UCSD-AML1 (cell line): ENCODE measurements at regions not wholly inside any gene's neighbourhood (a gene's known extent, or its start where the extent isn't known, plus 50 kb on each side); places are given as distances from the start of the nearest gene placed in this dataset.

Experiments
- DNase-seq: peaks from one replicate; lab custom pipeline; 2025; ENCODE audit not compliant: unreplicated experiment; lab: John Stamatoyannopoulos, UW

DNA sequence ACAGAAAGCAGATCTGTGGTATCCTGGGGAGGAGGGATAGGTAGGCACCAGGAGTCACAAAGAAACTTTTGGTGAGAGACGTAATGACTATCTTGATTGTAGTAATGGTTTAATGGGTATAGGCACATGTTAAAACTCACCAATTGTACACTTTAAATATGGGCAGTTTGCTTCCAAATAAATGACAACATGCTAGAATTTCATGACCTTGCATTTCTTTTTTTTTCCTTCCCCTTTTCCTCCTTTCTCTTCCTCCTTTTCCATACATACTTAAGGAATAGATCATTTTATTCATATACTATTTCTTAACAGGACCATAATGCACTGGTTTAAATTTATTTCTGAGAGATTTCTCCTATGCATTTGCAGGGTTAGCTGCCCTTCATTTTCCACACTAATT lies 341.8 kb downstream of the TMEM182 start:
- no peak for DNase-seq

DNA sequence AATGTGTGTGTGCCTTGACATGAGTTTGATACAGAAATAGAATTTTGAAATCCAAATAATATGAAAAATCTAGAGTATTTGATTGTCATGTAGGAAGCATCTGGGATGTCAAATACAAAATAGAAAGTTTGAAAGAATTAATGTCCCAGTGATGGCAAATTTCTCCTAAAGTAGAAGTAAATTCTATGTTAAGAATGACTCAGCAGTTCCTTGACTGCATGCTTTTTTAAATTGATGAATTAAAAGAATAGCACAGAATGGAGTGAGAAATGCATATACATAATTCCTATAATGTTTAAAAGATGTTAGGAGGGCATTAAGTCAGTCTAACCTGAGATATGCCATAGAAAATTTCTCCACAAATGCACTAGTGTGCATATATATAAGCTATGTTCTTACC lies 357.5 kb downstream of the TMEM182 start:
- no peak for DNase-seq

DNA sequence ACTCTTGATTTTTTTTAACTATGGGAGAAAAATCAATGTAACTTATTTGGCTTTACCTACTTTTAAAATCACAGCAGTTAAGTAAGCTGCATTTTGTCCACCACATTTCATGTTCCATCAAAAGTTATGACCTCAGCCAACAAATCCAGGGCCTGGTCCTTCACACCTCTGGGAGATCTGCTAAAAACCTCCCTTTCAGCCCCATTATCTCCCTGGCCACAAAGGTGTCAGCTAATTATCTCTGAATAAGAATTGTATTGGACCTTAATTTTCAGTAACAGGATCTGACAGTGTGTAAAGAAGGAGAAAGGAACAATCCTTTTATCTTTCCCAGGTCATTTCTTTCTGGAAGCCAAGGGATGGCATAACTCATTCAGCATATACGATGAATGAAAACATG lies 359.3 kb downstream of the TMEM182 start:
- no peak for DNase-seq

DNA sequence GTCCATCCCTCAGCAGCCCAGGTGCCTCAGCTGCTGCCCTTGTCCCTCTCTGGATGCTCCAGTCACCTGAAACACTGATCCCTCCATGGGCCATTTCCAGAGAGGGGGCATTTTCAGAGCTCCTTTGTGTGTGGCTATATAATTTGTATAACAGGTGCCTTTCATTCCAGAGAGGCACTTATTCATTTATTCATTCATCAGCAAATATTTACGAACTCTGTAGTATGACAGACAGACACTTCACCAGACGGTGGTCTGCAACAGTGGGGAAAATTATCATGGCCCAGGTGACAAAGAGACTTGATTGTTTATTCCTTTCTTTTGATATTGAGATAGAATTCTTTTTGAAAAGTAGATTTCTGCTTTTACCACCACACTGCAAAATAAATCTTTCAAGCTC lies 361.7 kb downstream of the TMEM182 start:
- DNase-seq: no peak

DNA sequence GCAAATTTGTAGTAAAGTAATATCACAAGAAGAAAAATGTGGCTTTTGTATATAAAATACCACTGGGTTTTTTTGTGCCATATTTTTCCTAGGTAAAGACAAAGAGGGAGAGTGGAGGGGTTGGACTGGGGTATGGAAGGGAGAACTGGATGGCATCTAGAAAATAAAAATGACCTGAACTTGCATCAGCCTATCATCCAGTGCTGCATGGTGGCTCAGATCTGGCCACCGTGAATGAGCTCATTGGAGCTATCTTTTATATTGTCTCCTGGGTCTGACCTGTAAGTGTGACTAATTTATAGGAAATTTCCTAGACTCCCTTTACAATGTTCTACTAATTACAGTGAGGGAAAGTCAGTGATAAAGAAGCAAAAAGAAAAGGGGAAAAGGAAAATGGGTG lies 369.0 kb downstream of the TMEM182 start:
- DNase-seq: no peak

DNA sequence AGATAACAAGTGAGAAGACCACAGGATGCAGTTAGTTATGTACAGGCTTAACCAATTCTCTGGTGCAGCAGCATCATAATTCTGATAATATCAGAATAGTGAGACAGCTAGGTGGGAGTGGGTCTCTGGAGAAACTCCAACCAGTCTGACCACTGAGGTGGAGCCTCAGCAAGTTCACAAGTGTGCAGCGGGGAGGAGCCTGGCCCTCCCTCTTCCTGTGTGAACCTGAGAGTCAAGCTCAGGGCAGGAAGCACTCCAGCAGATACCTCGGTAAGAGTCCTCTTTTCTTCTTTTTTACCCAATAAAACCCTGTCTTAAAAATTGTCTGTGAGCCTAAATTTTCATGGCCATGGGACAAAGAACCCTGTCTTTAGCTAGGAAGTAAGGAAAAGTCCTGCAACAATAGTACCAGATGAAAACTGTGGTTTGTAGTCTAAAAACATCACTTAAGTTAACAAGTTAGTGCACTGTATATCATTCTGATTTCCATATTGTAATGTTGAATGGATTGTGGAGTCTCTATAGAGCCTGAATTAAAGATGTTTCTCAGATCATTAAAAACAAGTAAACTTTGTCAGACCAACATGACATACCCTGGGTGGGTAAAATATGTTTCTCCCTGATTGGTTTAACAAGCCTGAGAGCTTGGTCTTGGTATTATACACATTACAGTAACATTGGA lies 370.8 kb downstream of the TMEM182 start:
- DNase-seq: peak; percentile 9

DNA sequence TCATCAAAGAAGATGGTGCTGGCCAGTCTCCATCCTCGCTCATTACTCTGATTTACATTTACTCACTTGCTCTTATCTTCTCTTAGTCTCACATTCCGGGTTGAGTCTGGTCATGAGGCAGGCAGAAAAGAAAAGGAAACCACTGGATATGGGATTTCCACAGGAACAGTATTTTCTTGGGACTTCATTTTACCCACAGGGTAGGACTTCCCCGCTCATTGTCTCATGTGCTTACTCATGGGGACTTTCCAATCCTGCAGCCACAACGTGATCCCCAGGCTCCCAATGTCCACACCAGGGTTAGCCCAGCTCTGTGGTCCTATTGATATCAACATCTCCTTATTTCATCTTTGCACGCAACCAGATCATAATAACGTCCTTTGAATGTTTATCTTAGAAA lies 373.8 kb downstream of the TMEM182 start:
- no peak for DNase-seq

DNA sequence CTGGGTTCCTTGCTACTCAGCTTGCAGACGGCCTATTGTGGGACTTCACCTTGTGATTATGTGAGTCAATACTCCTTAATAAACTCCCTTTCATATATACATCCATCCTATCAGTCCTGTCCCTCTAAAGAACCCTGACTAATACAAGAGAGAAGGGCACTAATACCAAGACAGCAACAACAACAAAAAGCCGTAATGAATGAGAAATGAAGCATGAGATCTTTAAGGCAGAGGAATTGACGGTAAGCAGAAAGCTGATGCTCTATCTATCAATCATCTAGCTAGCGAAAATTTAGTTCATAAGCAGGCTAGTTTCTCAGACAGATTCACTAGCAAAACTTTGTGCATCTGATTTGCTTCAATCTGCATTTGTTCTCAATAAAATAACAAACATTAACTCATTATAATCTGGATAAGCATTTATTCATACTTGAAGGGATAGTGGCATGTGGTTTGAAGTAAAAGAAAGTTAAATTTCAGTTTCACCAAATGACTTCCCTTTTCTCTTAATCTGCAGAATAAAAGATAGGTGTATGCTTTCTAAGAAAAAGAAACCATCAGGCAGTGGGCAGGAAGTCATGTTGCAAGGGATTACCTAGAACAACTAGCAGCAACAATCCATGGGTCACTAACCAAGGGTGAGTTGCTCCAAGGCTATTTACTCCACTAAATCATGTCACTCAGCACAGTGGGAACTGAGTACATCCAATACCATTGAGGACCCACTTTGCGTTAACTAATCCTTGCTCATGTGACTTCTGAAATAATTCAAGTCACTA lies 376.5 kb downstream of the TMEM182 start:
- DNase-seq: no peak

DNA sequence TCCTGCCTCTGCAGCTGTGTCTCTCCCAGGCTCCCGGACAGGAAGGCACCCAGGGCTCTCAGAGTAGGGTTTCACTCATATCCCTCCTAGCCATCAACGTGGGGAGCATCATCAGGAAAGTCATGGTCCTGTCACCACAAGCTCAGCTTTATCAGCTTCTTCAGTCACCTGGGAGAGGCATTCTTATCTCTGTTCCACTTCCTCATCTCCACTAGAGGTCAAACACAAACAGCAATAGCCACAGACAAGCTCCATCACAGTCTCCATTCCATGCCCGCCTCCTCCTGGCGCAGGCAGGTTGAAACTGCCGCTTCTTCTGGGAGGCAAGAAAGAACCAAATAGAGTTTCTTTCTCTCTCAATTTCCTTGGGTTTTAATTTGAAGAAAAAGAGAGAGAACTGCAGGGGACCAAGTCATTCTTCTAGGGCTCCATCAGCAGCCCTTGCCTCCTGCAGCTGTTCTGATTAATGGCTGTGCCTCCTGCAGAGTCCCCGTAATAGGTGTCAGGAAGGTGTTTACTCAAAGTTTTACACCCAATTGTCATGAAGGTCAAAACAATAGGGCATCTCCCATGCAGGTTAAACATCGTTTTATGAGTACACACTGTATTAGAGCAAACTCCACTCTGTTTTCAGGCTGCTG lies 377.9 kb downstream of the TMEM182 start:
- no peak for DNase-seq

DNA sequence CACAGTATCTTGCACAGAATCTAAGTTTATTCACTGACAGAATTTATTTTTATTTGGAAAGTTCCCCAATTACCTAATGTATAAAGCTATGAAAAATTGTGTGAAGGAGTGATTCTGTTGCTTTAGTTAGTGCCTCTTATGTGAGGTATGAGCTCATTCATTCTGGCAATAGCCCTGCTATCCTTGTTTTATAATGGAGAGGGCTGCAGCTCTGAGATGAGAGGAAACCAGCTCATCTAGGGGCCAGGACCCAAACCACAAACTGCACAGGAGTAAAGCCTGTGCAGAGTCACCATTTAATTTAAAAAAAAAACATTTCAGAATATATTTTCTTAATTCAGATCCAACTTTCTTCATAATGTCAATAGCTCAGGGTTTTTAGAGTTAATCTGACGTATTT lies 383.0 kb downstream of the TMEM182 start:
- DNase-seq: no peak

DNA sequence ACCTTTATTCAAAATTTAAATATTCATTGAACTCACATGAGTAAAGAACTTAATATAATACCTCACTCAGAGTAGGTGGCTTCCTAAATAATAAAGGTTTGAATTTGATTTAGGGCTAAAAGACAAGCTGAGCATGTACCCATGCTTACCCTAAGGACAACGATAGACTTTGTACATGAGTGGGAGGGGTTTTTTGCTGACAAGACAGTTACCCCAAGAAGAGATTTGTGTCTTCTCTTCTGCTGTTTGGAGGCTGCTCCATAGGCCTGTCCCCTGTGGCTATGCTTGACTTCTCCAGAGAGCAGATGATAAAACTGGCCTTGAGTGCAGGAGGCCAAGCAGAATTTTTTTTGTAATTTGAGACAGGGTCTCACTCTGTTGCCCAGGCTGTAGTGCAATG lies 383.9 kb downstream of the TMEM182 start:
- no peak for DNase-seq

DNA sequence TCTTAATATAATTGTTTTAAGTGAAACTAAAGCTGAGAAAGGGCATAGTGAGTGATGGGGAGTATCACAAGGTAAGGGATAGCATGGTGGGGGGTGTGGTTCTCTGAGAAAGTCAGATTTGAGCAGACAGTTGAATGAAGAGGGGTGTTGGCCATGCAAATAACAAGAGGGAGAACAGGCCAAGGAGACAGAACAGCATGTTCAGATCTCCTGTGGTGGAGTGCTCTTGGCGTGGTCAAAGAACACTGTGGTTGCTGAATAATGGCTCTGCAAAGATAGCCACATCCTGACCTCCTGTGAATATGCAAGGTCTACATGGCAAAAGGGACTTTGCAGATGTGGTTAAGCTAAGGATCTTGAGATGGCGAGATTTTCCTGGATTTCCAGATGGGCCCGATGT lies 389.2 kb downstream of the TMEM182 start:
- no peak for DNase-seq

DNA sequence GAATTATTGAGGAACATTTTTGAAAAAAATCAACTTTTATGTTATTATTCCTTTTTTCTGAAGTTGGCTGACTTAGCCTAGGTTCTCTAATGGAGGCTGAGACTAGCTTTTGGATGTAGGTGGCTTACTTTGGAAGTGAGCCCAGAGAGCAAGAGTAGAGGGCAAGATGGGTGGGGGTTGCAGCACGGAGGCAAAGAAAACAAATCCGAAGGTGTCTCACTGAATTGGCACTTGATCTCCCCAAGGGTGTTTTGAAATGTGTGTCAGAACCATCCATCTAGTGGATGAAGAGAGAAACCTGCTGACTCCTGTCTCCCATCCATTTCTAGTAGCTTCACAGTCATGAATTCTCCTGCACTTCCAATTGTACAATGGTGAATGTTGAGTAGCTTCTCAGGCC lies 390.7 kb downstream of the TMEM182 start:
- DNase-seq: no peak

DNA sequence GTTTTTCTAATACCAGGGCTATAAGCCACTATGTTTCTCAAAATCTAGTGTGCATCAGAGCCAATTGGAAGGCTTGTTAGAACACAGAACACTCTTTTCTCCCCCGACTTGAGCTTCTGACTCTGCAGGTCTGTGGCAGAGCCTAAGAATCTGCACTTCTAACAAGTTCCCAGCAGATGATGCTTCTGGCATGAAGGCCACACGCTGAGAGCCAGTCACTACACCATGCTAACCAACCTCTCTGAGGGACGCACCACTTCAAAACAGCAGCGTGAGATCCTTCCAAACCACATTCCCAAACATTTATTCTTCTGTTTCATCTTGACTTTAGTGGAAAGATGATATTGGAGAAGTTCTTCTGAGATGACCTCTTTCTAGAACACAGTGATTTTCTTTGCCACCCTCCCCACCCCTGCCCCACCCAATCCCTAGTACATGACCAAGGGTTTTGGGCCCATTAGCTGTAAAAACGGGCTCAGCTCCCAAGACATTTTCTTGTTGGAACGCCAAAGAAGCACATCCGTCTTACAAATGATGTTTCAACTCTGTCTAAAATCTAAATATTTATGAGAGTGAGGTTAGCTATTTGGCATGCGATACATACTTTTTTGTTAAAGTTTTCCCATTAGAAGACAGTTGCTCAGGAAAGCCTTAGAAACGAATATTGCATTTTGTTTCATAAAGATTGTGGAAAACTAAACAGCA lies 391.9 kb downstream of the TMEM182 start:
- no peak for DNase-seq

DNA sequence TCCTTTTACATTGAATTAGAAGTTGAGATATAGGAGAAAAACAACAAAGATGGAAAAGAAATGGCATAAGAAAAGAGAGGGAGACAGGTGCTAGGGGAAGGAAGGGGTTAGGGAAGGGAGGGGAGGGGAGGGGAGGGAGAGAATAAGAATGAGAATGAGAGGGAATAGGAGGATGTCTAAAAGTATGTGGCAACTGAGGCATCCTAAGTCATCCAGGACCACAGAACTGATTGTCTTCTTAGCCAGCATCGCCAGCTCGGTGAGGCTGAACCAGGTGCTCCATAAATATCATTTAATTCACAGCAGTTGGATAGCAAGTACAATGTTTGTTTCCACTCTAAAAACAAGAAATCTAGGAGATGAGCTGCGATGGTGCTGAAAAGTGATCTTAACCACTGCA lies 393.5 kb downstream of the TMEM182 start:
- no peak for DNase-seq

DNA sequence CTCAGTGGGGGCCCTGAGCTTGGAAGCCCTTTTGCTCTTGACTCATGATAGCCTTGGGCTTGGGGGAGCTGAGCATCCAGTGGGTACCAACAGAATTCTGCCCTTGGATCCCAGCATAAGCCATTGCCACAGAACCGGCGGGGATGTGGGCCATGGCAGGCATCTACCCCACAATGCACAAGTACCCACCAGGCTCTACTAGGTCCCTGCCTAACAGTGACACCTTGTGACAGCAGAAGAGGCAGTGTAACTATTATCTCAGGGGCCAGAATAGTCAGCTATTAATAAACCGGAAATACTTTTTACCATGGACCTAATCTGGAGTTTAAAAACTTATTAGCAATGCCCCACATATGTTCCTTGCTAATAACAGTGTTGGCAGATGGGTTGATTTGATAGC lies 397.2 kb downstream of the TMEM182 start:
- DNase-seq: no peak

DNA sequence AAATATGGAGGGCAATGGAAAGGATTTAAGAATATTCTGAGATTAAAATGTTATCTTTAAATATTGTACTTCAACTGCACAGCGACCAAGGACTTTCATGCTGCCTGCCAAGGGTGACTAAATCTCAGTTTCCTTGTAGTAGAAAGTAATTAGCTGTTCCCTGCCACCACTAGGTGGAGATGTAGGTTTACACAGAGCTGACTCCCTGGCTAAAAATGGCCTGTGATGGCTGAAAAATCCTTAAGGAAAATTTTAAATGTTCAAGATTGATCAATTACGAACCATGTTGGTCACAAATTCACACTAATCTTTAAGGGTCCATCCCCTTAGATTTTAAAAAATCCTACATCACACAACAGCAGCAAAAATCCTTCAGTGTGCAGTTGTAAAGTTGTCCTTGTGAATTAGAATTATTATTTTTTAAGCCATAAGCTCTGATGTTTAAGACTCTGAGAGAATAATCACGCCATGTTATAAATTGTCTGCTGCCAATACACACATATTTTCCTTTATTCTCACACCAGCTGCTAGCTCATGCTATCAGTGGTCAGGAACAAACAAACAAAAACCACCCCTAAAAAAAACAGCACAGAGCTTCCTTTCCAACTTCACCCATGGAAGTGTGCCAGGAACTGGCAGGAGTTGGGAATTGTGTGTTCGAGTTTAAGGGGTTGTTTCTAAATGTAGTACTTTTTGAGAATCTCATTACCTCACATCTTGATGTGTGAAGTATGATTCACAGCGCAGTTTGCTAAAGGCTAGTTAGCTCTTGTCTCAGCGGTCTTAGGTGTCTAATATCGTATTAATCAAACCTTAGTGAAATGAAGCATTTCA lies 399.8 kb downstream of the TMEM182 start:
- no peak for DNase-seq

DNA sequence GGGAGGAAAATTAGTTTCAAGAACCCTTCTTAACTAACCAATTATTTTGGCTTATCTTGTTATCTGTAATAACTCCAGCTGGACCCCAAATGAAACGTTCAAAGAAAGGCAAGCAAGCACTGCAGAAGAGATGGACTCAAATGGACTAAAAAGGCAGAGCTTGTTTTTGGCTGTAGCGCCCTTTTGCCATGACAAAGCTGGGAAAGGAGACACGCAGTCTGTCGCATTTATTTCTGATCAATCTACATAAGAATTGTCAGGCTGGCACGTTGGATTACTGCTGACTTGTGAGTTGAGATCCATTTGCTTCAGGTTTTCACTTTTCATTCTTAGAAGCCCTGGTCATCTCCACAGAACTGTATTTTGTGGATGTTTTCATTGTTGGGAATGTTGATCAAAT lies 402.9 kb downstream of the TMEM182 start:
- DNase-seq: no peak

DNA sequence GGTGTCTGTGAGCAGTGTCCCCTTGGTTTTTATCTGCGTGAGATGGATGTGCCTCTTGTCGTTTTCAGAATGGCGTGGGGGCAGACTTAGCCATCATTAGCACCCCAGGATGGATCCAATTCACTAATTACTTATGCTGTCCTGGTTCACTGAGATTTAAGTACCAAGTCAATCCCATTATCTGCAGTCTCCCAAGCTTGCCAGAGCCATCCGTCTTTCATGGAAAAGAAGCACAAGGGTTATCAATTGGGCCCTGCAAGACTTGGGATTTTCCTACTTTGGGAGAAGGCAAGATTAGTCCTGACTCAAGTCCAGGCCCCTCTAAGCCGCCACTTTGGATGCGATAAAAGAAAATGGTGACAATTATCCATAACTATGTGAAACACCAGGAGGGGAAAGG lies 404.0 kb downstream of the TMEM182 start:
- DNase-seq: no peak

DNA sequence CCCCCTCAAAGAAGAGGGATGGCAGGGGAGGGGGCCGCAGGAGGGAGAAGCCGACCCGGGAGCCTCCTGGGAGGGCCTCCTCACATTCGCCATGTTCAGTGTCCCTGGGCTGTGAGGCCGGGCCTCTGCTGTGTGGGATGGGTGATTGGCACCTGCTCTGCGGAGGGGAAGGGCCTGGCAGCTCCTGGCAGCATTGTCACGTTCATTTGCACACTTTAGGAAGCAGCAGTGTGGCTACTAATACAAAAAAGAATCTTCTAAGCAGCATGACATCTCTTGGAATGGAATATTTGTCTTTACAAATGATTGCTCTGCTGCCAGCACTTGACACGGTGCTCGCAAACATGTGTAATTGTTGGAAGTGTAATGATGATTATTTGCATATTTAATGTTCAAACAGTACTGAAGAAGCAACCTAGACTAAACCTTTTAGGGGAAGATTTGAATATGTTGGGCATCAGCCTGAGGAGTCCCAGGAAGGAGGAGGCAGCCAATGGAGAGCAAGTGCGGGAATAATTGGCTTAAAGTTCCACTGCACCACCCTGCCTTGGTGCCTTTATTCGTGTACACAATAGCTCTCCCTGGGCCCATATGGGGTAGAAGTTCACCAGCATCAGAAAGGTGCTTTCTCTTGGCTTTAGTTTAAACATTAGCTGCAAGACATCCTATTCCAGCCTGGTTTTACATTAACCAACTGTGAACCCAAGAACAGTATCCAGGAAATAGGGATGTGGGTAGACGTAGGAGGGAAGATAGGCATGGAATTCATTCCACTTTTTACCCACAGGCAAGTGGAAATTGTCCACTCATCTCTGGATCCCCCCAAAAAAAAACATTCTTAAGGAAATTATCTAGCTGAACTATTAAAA lies 404.9 kb downstream of the TMEM182 start:
- DNase-seq: no peak
